Chondrocyte (in vitro differentiated cells): ENCODE measurements at regions not wholly inside any gene's neighbourhood (a gene's known extent, or its start where the extent isn't known, plus 50 kb on each side); places are given as distances from the start of the nearest gene placed in this dataset.
A peak's percentile ranks its signal among the peaks of the same experiment; 100 is the strongest.

Experiments used
- DNase-seq: peaks from one replicate; pipeline ENCODE4 v3.0.0; 2021; ENCODE audit warnings: mixed read lengths, low spot score
- H3K27ac Mint-ChIP-seq: one replicate; pipeline ENCODE4 v1.8.0; 2021; ENCODE audit warnings: mild to moderate bottlenecking, moderate library complexity, mixed read lengths; ENCODE audit not compliant: unreplicated experiment
- H3K27me3 Mint-ChIP-seq: 2 replicates; pipeline ENCODE4 v1.8.0; 2021; ENCODE audit warnings: low read depth, mixed read lengths
- H3K36me3 Mint-ChIP-seq: 2 replicates; pipeline ENCODE4 v1.8.0; 2021; ENCODE audit warnings: low read depth, mixed read lengths
- H3K4me1 Mint-ChIP-seq: 2 replicates; pipeline ENCODE4 v1.8.0; 2021; ENCODE audit warnings: low read depth, mild to moderate bottlenecking, mixed read lengths
- H3K4me3 Mint-ChIP-seq: one replicate; pipeline ENCODE4 v1.8.0; 2021; ENCODE audit warnings: mild to moderate bottlenecking, moderate library complexity, mixed read lengths; ENCODE audit not compliant: unreplicated experiment
- H3K9me3 Mint-ChIP-seq: 2 replicates; pipeline ENCODE4 v1.8.0; 2021; ENCODE audit warnings: low read depth, mixed read lengths
- CTCF ChIP-seq: fragments of 200-600 bp; sonication (generic); IDR thresholded peaks from 2 replicates; pipeline ENCODE4 v1.5.0; 2021; ENCODE audit warnings: antibody characterized with exemption, mild to moderate bottlenecking, moderate library complexity

- H3K4me3 Mint-ChIP-seq, result no peak overlapping the region
- peaks cover 37% of the 10 kb centered on the region for H3K4me1 Mint-ChIP-seq
- DNase-seq, result no peak
- H3K27ac Mint-ChIP-seq, result no peak overlapping the region
- no peak for TF ChIP-seq CTCF
- H3K27me3 Mint-ChIP-seq, result no peaks in the 10 kb centered on the region
- no peaks in the 10 kb centered on the region for H3K36me3 Mint-ChIP-seq
- peaks cover 8% of the 10 kb centered on the region for H3K9me3 Mint-ChIP-seq
Measured at GRCh38 chr9:90998573-90998972, 197.0 kb downstream of the SYK start.

- no peak overlapping the region for H3K4me3 Mint-ChIP-seq
- H3K36me3 Mint-ChIP-seq, result no peaks in the 10 kb centered on the region
- DNase-seq, result no peak
- H3K4me1 Mint-ChIP-seq, result peaks cover 34% of the 10 kb centered on the region
- H3K27me3 Mint-ChIP-seq, result no peaks in the 10 kb centered on the region
- no peak overlapping the region for H3K27ac Mint-ChIP-seq
- TF ChIP-seq CTCF, result no peak
- H3K9me3 Mint-ChIP-seq, result peaks cover 8% of the 10 kb centered on the region
Measured at GRCh38 chr9:90999425-91000397, 198.1 kb downstream of the SYK start.

GRCh38 chr9:91001146-91001611 is 199.6 kb downstream of the SYK start:
- Mint-ChIP-seq H3K27me3 (no peaks in the 10 kb centered on the region), H3K4me3 (no peak overlapping the region), H3K36me3 (no peaks in the 10 kb centered on the region), H3K9me3 (peaks cover 8% of the 10 kb centered on the region), H3K4me1 (peaks cover 29% of the 10 kb centered on the region), H3K27ac (no peak overlapping the region)
- DNase-seq, result no peak
- no peak for TF ChIP-seq CTCF

GRCh38 chr9:91004484-91004883 is 202.9 kb downstream of the SYK start:
- Mint-ChIP-seq H3K4me1 (peaks cover 8% of the 10 kb centered on the region), H3K36me3 (no peaks in the 10 kb centered on the region), H3K27me3 (no peaks in the 10 kb centered on the region), H3K4me3 (no peak overlapping the region), H3K9me3 (peaks cover 18% of the 10 kb centered on the region), H3K27ac (no peak overlapping the region)
- peak; percentile 36 for TF ChIP-seq CTCF
- no peak for DNase-seq

- Mint-ChIP-seq H3K27ac (no peak overlapping the region), H3K4me3 (no peak overlapping the region), H3K36me3 (no peaks in the 10 kb centered on the region), H3K27me3 (no peaks in the 10 kb centered on the region), H3K4me1 (peaks cover 8% of the 10 kb centered on the region), H3K9me3 (peaks cover 18% of the 10 kb centered on the region)
- no peak for DNase-seq
- TF ChIP-seq CTCF, result no peak
Measured at GRCh38 chr9:91004992-91005391, 203.4 kb downstream of the SYK start.
